Loucy (cell line): ENCODE measurements at regions not wholly inside any gene's neighbourhood (a gene's known extent, or its start where the extent isn't known, plus 50 kb on each side); places are given as distances from the start of the nearest gene placed in this dataset.
"Not testable (repeated sequence)": the region's sequence is repeated elsewhere in the genome, so short reads cannot be mapped to it uniquely, and the experiment has no call there.

Experiments used
- H2AFZ ChIP-seq: fragments of 200-600 bp; sonication (generic); 2 replicates; pipeline ENCODE4 v1.6.0; 2016; ENCODE audit warnings: antibody characterized with exemption, mild to moderate bottlenecking, low read length, moderate library complexity
- H3F3A ChIP-seq: fragments of 200-600 bp; 2 replicates; pipeline ENCODE4 v1.6.0; 2016; ENCODE audit warnings: antibody characterized with exemption, low read depth, mild to moderate bottlenecking
- H3K27me3 ChIP-seq: fragments of 200-600 bp; sonication (generic); 2 replicates; pipeline ENCODE4 v1.6.1; 2014; ENCODE audit warnings: low read length, mild to moderate bottlenecking; ENCODE audit not compliant: insufficient read depth, poor library complexity, severe bottlenecking
- H3K36me3 ChIP-seq: fragments of 200-600 bp; sonication (generic); 2 replicates; pipeline ENCODE4 v1.6.1; 2016; ENCODE audit warnings: low read length; ENCODE audit not compliant: insufficient read depth
- H3K4me1 ChIP-seq: fragments of 200-600 bp; sonication (generic); 2 replicates; pipeline ENCODE4 v1.5.1; 2014; ENCODE audit warnings: low read length, mild to moderate bottlenecking; ENCODE audit not compliant: insufficient read depth, poor library complexity, severe bottlenecking
- H3K4me2 ChIP-seq: fragments of 200-600 bp; sonication (generic); 2 replicates; pipeline ENCODE4 v1.6.0; 2014; ENCODE audit warnings: antibody characterized with exemption, low read length, low read depth, mild to moderate bottlenecking; ENCODE audit not compliant: poor library complexity, severe bottlenecking
- H3K4me3 ChIP-seq: fragments of 200-600 bp; sonication (generic); 2 replicates; pipeline ENCODE4 v1.5.1; 2014; ENCODE audit warnings: low read length, mild to moderate bottlenecking, mixed read lengths; ENCODE audit not compliant: poor library complexity, severe bottlenecking
- H3K79me2 ChIP-seq: fragments of 200-600 bp; sonication (generic); 2 replicates; pipeline ENCODE4 v1.6.1; 2014; ENCODE audit warnings: low read length; ENCODE audit not compliant: insufficient read depth
- H3K9ac ChIP-seq: fragments of 200-600 bp; sonication (generic); 2 replicates; pipeline ENCODE4 v1.6.0; 2014; ENCODE audit warnings: mild to moderate bottlenecking, low read depth, low read length, moderate library complexity; ENCODE audit not compliant: poor library complexity, severe bottlenecking
- H3K9me2 ChIP-seq: fragments of 200-600 bp; sonication (generic); replicated peaks from 2 replicates; pipeline ENCODE4 v1.6.1; 2016; ENCODE audit warnings: low read depth, low read length, mixed read lengths
- H3K9me3 ChIP-seq: fragments of 200-600 bp; sonication (generic); 2 replicates; pipeline ENCODE4 v1.6.1; 2014; ENCODE audit warnings: mild to moderate bottlenecking, antibody characterized with exemption, low read length, low read depth; ENCODE audit not compliant: insufficient read depth
- H4K20me1 ChIP-seq: fragments of 200-600 bp; sonication (generic); 2 replicates; pipeline ENCODE4 v1.6.0; 2014; ENCODE audit warnings: antibody characterized with exemption, low read length, mild to moderate bottlenecking; ENCODE audit not compliant: insufficient read depth, poor library complexity, severe bottlenecking
- CTCF ChIP-seq: fragments of 200-600 bp; sonication (generic); conservative IDR thresholded peaks from 2 replicates; pipeline ENCODE4 v1.5.1; 2014; ENCODE audit warnings: mild to moderate bottlenecking, antibody characterized with exemption, low read length
- EZH2phosphoT487 ChIP-seq: fragments of 200-600 bp; IDR thresholded peaks from 2 replicates; pipeline ENCODE4 v1.6.1; 2018; ENCODE audit warnings: antibody characterized with exemption, mild to moderate bottlenecking, moderate library complexity, borderline replicate concordance

- not testable (repeated sequence) for H3K27me3 ChIP-seq, H3K9ac ChIP-seq, H3K36me3 ChIP-seq, H4K20me1 ChIP-seq, H3K9me3 ChIP-seq, H3K79me2 ChIP-seq, H3K4me3 ChIP-seq, H3F3A ChIP-seq, H3K4me2 ChIP-seq, H2AFZ ChIP-seq, H3K9me2 ChIP-seq, H3K4me1 ChIP-seq
These were observed 70.4 kb upstream of the COBL start for GRCh38 chr7:51386806-51387568.

- not testable (repeated sequence) for H3K9me3 ChIP-seq, H2AFZ ChIP-seq, H3K4me1 ChIP-seq, H3F3A ChIP-seq, H3K27me3 ChIP-seq, H3K4me2 ChIP-seq, H4K20me1 ChIP-seq, H3K4me3 ChIP-seq, H3K79me2 ChIP-seq, H3K9ac ChIP-seq, H3K36me3 ChIP-seq, H3K9me2 ChIP-seq
These were observed 69.6 kb upstream of the COBL start for GRCh38 chr7:51386184-51386583.

- not testable (repeated sequence) for H3K79me2 ChIP-seq, H3K4me2 ChIP-seq, H3K9ac ChIP-seq, H2AFZ ChIP-seq, H3K9me2 ChIP-seq, H3F3A ChIP-seq, H3K27me3 ChIP-seq, H3K9me3 ChIP-seq, H3K4me1 ChIP-seq, H4K20me1 ChIP-seq, H3K36me3 ChIP-seq, H3K4me3 ChIP-seq
These were observed 65.6 kb upstream of the COBL start for GRCh38 chr7:51382243-51382642.

GRCh38 chr7:51376420-51377092 lies 59.9 kb upstream of the COBL start:
- Histone ChIP-seq H4K20me1 (no peaks in the 10 kb centered on the region), H3K4me3 (no peak overlapping the region), H3K9ac (no peak overlapping the region), H3F3A (no peaks in the 10 kb centered on the region), H3K9me3 (no peaks in the 10 kb centered on the region; the same call in 1 of the 2 replicates), H3K4me2 (no peak overlapping the region), H3K27me3 (no peaks in the 10 kb centered on the region), H3K36me3 (no peaks in the 10 kb centered on the region), H3K4me1 (no peaks in the 10 kb centered on the region), H2AFZ (no peak overlapping the region), H3K79me2 (no peaks in the 10 kb centered on the region), H3K9me2 (no peaks in the 10 kb centered on the region)
- TF ChIP-seq EZH2phosphoT487 (no peak), CTCF (no peak)
